ENCODE measurements at regions not wholly inside any gene's neighbourhood (a gene's known extent, or its start where the extent isn't known, plus 50 kb on each side); places are given as distances from the start of the nearest gene placed in this dataset.
"Not testable (repeated sequence)": the region's sequence is repeated elsewhere in the genome, so short reads cannot be mapped to it uniquely, and the experiment has no call there.

DNA sequence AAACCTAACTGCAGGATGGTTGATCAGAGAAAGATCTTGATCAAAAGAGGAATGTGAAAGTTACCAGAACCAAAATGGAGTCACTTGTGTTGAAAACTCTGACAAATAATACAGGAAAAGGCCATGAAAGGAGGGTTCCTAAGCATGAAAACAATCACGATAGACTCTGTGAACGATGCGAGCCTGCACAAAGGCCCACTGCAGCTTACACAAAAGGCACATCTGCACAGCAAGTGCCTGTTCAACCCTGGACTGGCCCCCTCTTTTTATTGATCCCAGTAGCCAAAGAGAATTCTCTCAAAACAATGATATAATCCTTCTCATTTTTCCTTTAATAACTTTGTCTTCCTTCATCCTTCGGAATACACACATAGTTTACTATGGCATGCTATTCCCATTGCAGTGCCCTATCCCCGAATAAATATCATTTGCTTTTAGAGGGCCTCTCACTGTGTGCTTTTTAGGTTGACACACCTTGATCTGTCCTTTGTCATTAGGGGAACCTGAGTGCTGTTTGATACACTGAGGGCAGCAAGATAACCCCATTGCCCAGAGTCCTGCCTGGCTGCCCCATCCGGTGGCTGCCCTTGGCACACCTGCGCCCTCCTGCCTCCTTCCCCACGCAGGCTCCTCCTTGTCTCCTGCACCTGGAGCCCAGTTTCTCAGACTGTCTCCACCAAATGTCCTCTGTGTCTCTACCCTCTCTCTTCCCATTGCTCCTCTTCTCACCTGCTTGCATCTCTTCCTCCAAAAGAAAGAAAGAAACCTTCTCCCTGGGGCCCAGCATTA lies 98.3 kb upstream of the FRMD1 start:
- H3K36me3 ChIP-seq (ENCODE audit: control insufficient read depth, insufficient read depth, low read length) = no peaks in the 10 kb centered on the region
- DNase-seq (ENCODE audit: low read depth) = no peak
- H3K4me3 ChIP-seq (ENCODE audit: low read depth, low read length) = no peak overlapping the region
- no peak for FAIRE-seq
- TF ChIP-seq, protein P1, sequence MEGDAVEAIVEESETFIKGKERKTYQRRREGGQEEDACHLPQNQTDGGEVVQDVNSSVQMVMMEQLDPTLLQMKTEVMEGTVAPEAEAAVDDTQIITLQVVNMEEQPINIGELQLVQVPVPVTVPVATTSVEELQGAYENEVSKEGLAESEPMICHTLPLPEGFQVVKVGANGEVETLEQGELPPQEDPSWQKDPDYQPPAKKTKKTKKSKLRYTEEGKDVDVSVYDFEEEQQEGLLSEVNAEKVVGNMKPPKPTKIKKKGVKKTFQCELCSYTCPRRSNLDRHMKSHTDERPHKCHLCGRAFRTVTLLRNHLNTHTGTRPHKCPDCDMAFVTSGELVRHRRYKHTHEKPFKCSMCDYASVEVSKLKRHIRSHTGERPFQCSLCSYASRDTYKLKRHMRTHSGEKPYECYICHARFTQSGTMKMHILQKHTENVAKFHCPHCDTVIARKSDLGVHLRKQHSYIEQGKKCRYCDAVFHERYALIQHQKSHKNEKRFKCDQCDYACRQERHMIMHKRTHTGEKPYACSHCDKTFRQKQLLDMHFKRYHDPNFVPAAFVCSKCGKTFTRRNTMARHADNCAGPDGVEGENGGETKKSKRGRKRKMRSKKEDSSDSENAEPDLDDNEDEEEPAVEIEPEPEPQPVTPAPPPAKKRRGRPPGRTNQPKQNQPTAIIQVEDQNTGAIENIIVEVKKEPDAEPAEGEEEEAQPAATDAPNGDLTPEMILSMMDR (IDR thresholded peaks at IDR 0.05; ENCODE audit: insufficient read depth, low read length, severe bottlenecking) = no peak
- H3K27me3 ChIP-seq (ENCODE audit: control insufficient read depth, insufficient read depth, low read length) = peaks cover 2% of the 10 kb centered on the region

DNA sequence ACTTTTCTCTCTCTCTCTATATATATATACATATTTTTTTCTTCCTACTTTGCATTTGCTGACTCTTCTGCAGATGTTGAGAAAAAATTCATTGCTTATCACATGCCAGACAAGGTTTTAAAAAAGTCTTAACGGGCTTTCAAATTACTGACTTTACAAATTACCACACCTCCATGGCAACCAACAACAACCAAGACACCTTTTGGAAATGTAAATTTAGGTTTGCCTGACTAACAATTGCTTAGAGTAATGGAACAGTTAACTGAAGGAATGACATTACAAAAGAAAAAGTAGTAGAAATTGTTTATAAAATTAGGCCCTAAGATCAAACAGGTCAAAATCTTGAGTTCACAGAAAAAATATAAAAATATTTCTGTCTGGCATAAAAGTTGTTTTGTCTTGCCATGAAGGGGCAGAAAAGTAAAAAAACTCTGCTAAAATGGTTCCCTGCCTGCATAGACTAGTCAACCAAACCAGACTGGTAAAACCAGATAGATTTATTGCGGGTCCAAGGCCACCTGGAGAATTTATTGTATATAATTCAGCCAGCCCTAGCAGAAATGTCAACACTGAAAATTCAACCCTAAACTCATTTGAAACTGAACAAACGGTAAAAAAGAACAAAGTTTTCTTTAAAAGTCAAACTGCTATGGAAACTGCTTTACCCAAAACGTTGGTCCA lies 92.8 kb upstream of the FRMD1 start:
- TF ChIP-seq, protein P1 (IDR thresholded peaks at IDR 0.05; ENCODE audit: insufficient read depth, low read length, severe bottlenecking) = no peak
- Histone ChIP-seq H3K4me3 (ENCODE audit: low read depth, low read length) (no peak overlapping the region), H3K27me3 (ENCODE audit: control insufficient read depth, insufficient read depth, low read length) (no peaks in the 10 kb centered on the region), H3K36me3 (ENCODE audit: control insufficient read depth, insufficient read depth, low read length) (no peaks in the 10 kb centered on the region)
- FAIRE-seq (no peak), DNase-seq (ENCODE audit: low read depth) (no peak)

DNA sequence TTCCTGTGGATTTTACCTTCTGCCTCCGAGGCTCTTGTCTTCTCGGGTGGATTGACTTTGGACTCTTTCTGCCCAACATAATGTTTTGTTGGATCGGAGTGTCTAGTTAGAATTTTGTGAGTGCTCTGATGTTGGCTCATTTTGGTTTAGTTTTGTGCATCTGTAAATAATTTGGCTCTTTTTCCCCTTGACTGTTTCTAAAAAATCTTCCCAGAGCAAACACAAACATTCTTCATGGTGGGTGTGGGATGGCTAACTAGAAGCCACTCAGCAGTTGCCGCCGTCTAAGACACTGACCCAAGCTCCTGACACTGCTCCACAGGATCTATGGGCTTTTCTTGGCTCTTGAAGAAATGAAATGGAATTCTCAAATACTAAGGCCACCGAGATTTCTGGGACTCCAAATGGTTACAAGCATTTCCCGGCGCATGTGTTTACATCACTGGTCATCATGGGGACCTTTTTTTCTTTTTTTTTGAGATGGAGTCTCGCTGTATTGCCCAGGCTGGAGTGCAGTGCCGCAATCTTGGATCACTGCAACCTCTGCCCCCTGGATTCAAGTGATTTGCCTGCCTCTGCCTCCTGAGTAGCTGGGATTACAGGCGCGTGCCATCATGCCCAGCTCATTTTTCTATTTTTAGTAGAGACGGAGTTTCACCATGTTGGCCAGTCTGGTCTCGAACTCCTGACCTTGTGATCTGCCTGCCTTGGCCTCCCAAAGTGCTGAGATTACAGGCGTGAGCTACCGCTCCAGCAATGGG lies 92.0 kb upstream of the FRMD1 start:
- FAIRE-seq (no peak), DNase-seq (ENCODE audit: low read depth) (no peak)
- no peak overlapping the region for H3K4me3 ChIP-seq (ENCODE audit: low read depth, low read length)
- TF ChIP-seq, protein P1 (IDR thresholded peaks at IDR 0.05; ENCODE audit: insufficient read depth, low read length, severe bottlenecking) = no peak
- H3K27me3 ChIP-seq (ENCODE audit: control insufficient read depth, insufficient read depth, low read length) = no peaks in the 10 kb centered on the region
- H3K36me3 ChIP-seq (ENCODE audit: control insufficient read depth, insufficient read depth, low read length) = no peaks in the 10 kb centered on the region

DNA sequence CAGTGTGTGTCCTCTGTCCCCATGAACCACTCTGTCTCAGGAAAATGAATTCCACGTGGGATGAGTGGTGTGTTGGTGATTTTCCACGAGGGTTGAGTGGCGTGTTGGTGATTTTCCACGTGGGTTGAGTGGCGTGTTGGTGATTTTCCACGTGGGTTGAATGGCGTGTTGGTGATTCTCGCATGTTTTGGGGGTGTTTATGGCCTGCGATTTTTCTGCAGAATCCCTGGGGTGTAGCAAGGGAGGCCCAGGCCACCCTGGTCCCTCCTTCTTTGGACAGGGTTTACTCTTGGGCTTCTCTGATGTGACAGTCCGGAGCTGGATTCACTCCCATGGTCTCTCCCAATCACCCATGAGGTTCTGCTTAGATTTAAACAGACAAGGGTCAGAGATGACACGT lies 90.6 kb upstream of the FRMD1 start:
- no peaks in the 10 kb centered on the region for H3K27me3 ChIP-seq (ENCODE audit: control insufficient read depth, insufficient read depth, low read length)
- no peak overlapping the region for H3K4me3 ChIP-seq (ENCODE audit: low read depth, low read length)
- no peak for DNase-seq (ENCODE audit: low read depth)
- TF ChIP-seq, protein P1 (IDR thresholded peaks at IDR 0.05; ENCODE audit: insufficient read depth, low read length, severe bottlenecking) = no peak
- no peak for FAIRE-seq
- H3K36me3 ChIP-seq (ENCODE audit: control insufficient read depth, insufficient read depth, low read length) = no peaks in the 10 kb centered on the region

DNA sequence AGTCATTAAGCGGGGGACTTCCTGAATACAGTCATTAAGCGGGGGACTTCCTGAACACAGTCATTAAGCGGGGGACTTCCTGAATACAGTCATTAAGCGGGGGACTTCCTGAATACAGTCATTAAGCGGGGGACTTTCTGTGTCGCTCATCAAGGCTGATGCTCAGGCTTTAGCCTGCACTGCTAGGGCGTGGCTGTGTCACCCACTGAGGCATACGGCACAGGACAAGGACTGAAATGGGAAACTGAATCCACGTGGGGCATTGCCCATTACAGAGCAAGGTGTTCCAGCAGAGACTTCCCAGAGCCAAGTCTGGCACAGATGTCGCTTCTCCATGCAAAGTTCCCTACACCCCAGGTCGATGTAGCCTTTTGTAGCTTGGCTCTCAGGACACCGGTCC lies 89.9 kb upstream of the FRMD1 start:
- DNase-seq (ENCODE audit: low read depth); H3K4me3 ChIP-seq (ENCODE audit: low read depth, low read length); H3K36me3 ChIP-seq (ENCODE audit: control insufficient read depth, insufficient read depth, low read length); FAIRE-seq; H3K27me3 ChIP-seq (ENCODE audit: control insufficient read depth, insufficient read depth, low read length): not testable (repeated sequence)

DNA sequence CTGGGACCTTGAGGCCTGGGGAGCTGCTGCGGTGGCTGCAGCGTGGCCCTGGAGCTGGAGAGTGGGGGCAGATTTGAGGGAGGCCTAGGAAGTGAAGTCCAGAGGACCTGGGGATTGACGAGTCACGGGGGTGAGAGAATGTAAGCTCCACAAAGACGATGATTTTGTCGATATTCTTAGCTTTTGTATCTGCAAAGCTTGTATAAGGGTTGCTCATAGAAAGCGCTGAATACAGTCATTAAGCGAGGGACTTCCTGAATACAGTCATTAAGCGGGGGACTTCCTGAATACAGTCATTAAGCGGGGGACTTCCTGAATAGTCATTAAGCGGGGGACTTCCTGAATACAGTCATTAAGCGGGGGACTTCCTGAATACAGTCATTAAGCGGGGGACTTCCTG lies 89.3 kb upstream of the FRMD1 start:
- H3K27me3 ChIP-seq (ENCODE audit: control insufficient read depth, insufficient read depth, low read length); H3K36me3 ChIP-seq (ENCODE audit: control insufficient read depth, insufficient read depth, low read length); DNase-seq (ENCODE audit: low read depth); FAIRE-seq; H3K4me3 ChIP-seq (ENCODE audit: low read depth, low read length): not testable (repeated sequence)
